Immature natural killer cell (primary cell): ENCODE measurements at regions not wholly inside any gene's neighbourhood (a gene's known extent, or its start where the extent isn't known, plus 50 kb on each side); places are given as distances from the start of the nearest gene placed in this dataset.

ENCODE experiments used
- DNase-seq, 3 donors: peaks; one replicate each; pipeline ENCODE4 v3.0.0; 2022; ENCODE audit warnings: mixed read lengths in 1 of 3
- H3K27ac Mint-ChIP-seq, 6 donors: one replicate each; pipeline ENCODE4 v1.8.0; 2020; ENCODE audit warnings: mixed read lengths in 6 of 6, mild to moderate bottlenecking in 5 of 6, inconsistent platforms in 4 of 6, moderate library complexity in 3 of 6
- H3K27me3 Mint-ChIP-seq, 3 donors: one replicate each; pipeline ENCODE4 v1.8.0; 2020 to 2021; ENCODE audit warnings: low read depth in 3 of 3, mild to moderate bottlenecking in 3 of 3, mixed read lengths in 3 of 3, moderate library complexity in 3 of 3, inconsistent platforms in 1 of 3
- H3K36me3 Mint-ChIP-seq, 3 donors: one replicate each; pipeline ENCODE4 v1.8.0; 2020; ENCODE audit warnings: mixed read lengths in 3 of 3, inconsistent platforms in 2 of 3, mild to moderate bottlenecking in 2 of 3
- H3K4me1 Mint-ChIP-seq, 2 donors: one replicate each; pipeline ENCODE4 v1.8.0; 2020; ENCODE audit warnings: inconsistent platforms in 2 of 2, mild to moderate bottlenecking in 2 of 2, mixed read lengths in 2 of 2, moderate library complexity in 1 of 2
- H3K4me3 Mint-ChIP-seq, 5 donors: one replicate each; pipeline ENCODE4 v1.8.0; 2020; ENCODE audit warnings: mild to moderate bottlenecking in 5 of 5, mixed read lengths in 5 of 5, inconsistent platforms in 3 of 5, moderate library complexity in 3 of 5
- H3K9me3 Mint-ChIP-seq, 6 donors: one replicate each; pipeline ENCODE4 v1.8.0; 2020; ENCODE audit warnings: mild to moderate bottlenecking in 6 of 6, mixed read lengths in 6 of 6, inconsistent platforms in 4 of 6, moderate library complexity in 3 of 6

DNA sequence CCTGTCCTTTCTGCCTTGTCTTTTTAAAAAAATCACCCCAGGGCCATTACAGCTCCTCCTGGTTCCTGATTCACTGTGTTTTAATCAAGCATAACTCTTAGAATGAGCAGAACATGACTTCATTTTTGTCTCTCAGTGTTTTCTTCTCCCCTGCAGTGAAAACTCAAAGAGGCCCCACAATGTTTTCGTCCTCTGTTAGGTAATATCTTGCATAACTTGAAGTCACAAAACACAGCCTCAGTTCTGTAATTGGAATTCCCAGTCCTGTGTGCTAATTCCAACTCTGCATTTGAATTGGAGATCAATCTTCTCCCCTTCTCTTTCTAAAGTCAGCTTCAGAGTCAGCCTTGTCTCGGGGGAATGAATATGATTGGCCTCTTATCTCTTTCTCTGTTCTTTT is 186.5 kb upstream of the NAV2 start:
- Mint-ChIP-seq H3K27ac (no peak overlapping the region), H3K9me3 (no peaks in the 10 kb centered on the region), H3K27me3 (peaks cover 0 to 13% (median 5%) of the 10 kb centered on the region in 3 donors), H3K4me3 (no peak overlapping the region), H3K36me3 (no peaks in the 10 kb centered on the region), H3K4me1 (no peaks in the 10 kb centered on the region)
- DNase-seq, result no peak

DNA sequence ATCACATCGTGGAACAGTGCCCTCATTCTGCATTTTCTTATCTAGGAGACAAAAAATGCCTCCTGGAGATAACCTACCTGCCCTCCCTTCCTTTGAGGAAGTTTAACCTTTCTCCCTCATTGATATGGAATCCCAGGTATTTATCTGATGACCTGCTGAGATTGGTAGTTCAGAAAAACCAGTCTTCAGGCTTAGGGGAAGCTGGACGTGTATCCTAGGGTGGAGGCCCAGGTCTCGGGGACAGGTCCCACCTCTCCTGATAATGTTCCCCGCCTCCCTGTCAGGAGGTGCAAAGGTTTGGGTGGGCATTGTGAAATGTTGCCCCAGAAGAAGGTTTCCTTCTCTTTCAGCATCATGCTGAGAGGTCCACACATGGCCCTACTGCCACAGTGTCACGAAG is 186.9 kb upstream of the NAV2 start:
- no peaks in the 10 kb centered on the region for H3K4me1 Mint-ChIP-seq
- DNase-seq, result no peak
- no peak overlapping the region for H3K4me3 Mint-ChIP-seq
- H3K27ac Mint-ChIP-seq, result no peak overlapping the region
- H3K27me3 Mint-ChIP-seq, result peaks cover 0 to 13% (median 5%) of the 10 kb centered on the region in 3 donors
- no peaks in the 10 kb centered on the region for H3K9me3 Mint-ChIP-seq
- H3K36me3 Mint-ChIP-seq, result no peaks in the 10 kb centered on the region

DNA sequence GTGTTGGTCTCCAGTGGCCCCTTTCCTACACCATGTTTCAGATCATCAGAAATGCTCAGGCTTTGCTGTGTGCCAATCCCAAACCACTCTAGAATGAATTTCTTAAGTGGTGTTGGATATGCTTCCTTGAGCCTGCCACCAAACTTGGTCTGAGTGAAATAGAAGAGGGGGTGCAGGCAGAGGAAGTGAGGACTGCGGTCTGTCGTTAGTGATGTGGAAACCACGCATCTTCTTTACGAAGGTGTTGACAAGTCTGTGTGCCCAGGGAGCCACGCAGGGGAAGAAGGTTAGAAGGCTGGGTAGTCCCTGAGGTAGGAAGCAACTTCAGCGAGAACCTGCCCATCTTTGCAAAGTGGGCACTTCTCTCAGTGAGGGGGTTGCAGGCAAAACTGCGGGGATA is 187.4 kb upstream of the NAV2 start:
- Mint-ChIP-seq H3K4me3 (no peak overlapping the region), H3K27me3 (peaks cover 0 to 13% (median 5%) of the 10 kb centered on the region in 3 donors), H3K9me3 (no peaks in the 10 kb centered on the region), H3K27ac (no peak overlapping the region), H3K36me3 (no peaks in the 10 kb centered on the region), H3K4me1 (no peaks in the 10 kb centered on the region)
- DNase-seq, result no peak

DNA sequence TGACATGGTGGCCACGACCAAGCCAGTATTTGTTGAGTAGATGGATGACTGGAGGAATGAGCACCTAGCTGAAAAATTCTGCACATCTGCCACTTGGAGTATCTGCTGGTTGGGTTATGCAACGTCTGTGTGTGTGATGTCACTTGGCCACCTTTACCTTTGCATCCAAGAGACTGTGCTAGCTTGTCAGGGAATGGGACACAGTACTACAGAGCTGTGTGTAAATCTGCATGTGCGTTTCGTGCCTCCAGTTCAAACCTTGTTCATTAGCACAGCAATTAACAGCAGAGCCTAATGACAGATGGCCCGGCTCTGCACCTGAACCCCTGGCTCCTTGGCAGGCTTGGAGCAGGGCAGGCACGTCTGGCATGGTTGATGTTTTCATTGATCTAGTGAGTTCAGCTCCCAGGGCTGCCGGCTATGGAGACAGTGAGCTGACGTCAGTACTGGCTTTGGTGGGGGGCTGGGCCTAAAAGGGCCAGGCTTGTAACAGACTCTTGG is 188.4 kb upstream of the NAV2 start:
- Mint-ChIP-seq H3K27ac (no peak overlapping the region), H3K9me3 (no peaks in the 10 kb centered on the region), H3K4me3 (no peak overlapping the region), H3K4me1 (no peaks in the 10 kb centered on the region), H3K36me3 (no peaks in the 10 kb centered on the region), H3K27me3 (peaks cover 0 to 10% (median 4%) of the 10 kb centered on the region in 3 donors)
- DNase-seq, result no peak

DNA sequence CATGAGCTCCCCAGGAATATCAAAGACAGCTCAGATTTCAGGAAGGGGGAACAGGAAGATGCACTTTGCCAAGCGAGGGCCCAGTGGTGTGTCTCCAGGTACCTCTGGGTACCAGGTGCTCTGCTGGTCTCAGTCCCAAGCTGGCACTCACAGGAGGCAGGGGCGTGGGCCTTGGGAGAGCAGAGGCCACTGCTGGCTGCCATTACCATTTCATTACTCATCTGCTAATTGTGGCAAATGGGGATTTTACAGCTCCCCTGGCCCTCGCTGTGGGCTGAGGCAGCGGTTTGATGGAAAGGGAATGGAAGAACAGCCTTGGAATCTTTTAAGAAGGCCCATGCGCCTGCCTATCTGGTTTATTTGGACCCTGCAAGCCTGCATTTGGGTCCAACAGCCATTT is 192.0 kb upstream of the NAV2 start:
- no peak overlapping the region for H3K4me3 Mint-ChIP-seq
- no peaks in the 10 kb centered on the region for H3K4me1 Mint-ChIP-seq
- H3K27me3 Mint-ChIP-seq, result peaks cover 0 to 5% (median 0%) of the 10 kb centered on the region in 3 donors
- DNase-seq, result no peak
- H3K9me3 Mint-ChIP-seq, result no peaks in the 10 kb centered on the region
- no peak overlapping the region for H3K27ac Mint-ChIP-seq
- H3K36me3 Mint-ChIP-seq, result no peaks in the 10 kb centered on the region

DNA sequence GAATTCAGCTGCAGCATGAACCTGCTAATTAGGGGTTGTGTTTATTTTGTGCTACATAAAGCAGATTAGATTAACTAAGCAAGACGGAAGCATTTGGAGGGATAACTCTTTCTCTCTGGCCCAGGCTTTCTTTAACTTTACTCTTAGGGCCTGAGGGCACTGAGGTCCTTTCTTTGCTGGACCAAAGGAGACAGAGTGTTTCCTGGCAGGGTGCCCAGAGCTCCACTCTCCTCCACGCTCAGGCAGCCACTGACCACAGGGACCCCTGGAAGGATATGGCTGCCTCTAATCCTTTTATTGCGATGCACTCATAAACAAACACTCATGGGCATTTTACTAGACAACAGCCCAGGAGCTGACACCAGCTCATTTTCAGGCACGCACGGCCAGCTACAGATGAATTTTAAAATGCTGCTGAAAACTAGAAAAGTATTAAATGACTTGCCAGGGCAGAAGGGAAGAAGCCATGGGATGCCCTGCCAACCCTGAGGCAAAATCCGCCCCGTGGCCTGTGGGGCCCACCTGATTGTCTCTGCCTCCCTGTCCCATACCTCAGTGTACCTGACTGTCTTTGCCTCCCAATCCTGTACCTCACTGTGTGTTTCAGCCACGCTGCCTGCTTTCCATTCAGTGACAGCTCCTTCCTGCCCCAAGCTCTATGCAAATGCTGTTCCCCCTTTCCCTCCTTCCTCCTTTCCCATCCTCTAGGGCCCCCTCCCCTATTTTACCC is 192.6 kb upstream of the NAV2 start:
- H3K27me3 Mint-ChIP-seq, result peaks cover 0 to 5% (median 0%) of the 10 kb centered on the region in 3 donors
- H3K4me3 Mint-ChIP-seq, result no peak overlapping the region
- no peaks in the 10 kb centered on the region for H3K36me3 Mint-ChIP-seq
- no peak for DNase-seq
- H3K27ac Mint-ChIP-seq, result no peak overlapping the region
- H3K9me3 Mint-ChIP-seq, result no peaks in the 10 kb centered on the region
- H3K4me1 Mint-ChIP-seq, result no peaks in the 10 kb centered on the region

- Mint-ChIP-seq H3K27ac (no peak overlapping the region), H3K4me1 (no peaks in the 10 kb centered on the region), H3K27me3 (peaks cover 0 to 4% (median 0%) of the 10 kb centered on the region in 3 donors), H3K4me3 (no peak overlapping the region), H3K9me3 (no peaks in the 10 kb centered on the region), H3K36me3 (no peaks in the 10 kb centered on the region)
- DNase-seq, result no peak
These were observed 193.3 kb upstream of the NAV2 start for GRCh38 chr11:19519353-19519752.

DNA sequence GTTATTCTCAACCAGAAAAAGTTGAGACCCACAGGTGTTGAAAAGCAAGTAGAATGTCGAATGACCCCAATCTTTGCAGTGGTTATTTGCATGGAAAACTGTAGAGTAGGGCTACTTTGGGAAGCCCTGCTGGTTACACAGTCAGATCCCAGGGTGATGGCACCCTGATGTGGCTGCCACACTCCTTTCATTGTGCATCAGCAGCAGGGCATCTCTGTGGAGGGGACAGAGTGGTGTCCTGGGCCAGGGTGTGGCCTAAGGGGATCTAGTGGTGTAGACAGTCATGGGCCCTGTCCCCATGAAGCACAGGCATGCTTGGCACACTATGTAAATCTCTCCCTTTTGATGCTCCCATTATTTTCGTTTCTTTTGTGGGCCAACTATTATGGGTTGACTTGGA is 199.4 kb upstream of the NAV2 start:
- peaks cover 0 to 18% (median 4%) of the 10 kb centered on the region in 3 donors for H3K27me3 Mint-ChIP-seq

GRCh38 chr11:19512618-19513017 is 200.0 kb upstream of the NAV2 start:
- Mint-ChIP-seq H3K27me3 (peaks cover 0 to 18% (median 4%) of the 10 kb centered on the region in 3 donors), H3K36me3 (no peaks in the 10 kb centered on the region), H3K27ac (no peak overlapping the region), H3K9me3 (no peaks in the 10 kb centered on the region), H3K4me3 (no peak overlapping the region), H3K4me1 (no peaks in the 10 kb centered on the region)
- DNase-seq, result no peak

More for the DNA sequence above, 199.4 kb upstream of the NAV2 start:
- Mint-ChIP-seq H3K4me1 (no peaks in the 10 kb centered on the region), H3K4me3 (no peak overlapping the region), H3K27ac (no peak overlapping the region), H3K36me3 (no peaks in the 10 kb centered on the region), H3K9me3 (no peaks in the 10 kb centered on the region)
- DNase-seq, result no peak

- Mint-ChIP-seq H3K4me3 (no peak overlapping the region), H3K4me1 (no peaks in the 10 kb centered on the region), H3K36me3 (no peaks in the 10 kb centered on the region), H3K27me3 (peaks cover under 1 to 18% (median 4%) of the 10 kb centered on the region in 3 donors), H3K9me3 (no peaks in the 10 kb centered on the region), H3K27ac (no peak overlapping the region)
- DNase-seq, result no peak
These were observed 201.0 kb upstream of the NAV2 start for GRCh38 chr11:19511413-19512183.

DNA sequence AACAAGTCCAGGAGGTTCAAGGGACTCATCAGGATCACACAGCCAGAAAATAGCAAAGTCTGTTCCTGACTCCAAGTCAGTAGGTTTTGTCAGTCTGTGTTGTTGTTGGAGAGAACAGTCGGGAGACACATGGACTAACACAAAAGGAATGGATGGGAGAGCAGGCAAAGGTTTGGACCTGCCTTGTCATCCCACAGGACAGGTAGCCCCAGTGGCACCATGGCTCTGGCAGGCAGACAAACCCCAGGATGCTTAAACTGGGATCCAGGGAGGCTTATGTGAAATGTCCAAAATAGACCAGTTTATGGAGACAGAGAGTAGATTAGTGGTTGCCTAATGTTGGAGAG is 201.6 kb upstream of the NAV2 start:
- no peaks in the 10 kb centered on the region for H3K36me3 Mint-ChIP-seq
- H3K4me1 Mint-ChIP-seq, result no peaks in the 10 kb centered on the region
- H3K4me3 Mint-ChIP-seq, result no peak overlapping the region
- H3K27ac Mint-ChIP-seq, result no peak overlapping the region
- no peaks in the 10 kb centered on the region for H3K9me3 Mint-ChIP-seq
- DNase-seq, result no peak
- peaks cover 2 to 18% (median 4%) of the 10 kb centered on the region in 3 donors for H3K27me3 Mint-ChIP-seq

- Mint-ChIP-seq H3K9me3 (no peaks in the 10 kb centered on the region), H3K36me3 (no peaks in the 10 kb centered on the region), H3K4me1 (no peaks in the 10 kb centered on the region), H3K27me3 (peaks cover 2 to 18% (median 4%) of the 10 kb centered on the region in 3 donors), H3K4me3 (no peak overlapping the region), H3K27ac (no peak overlapping the region)
- DNase-seq, result no peak
These were observed 202.2 kb upstream of the NAV2 start for GRCh38 chr11:19510468-19510867.

DNA sequence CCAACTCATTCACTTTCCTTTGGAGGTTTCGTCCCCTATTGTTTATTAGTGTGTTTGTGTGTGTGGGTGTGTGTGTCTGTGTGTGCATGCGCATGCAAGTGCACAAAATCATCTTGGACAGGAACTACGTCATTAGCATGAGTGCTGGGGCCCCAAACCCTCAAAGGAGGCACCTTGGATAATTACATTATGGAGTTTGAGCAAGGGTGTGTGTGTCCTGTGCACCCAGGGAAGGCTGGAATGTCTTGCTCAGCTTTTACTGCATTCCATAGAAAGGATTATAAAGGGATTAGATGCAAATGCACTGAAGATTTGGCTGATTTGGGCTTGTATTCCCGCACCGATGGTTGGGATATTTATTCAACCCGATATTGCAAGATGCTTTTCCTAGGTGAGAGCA is 203.4 kb upstream of the NAV2 start:
- H3K9me3 Mint-ChIP-seq, result no peaks in the 10 kb centered on the region
- no peak overlapping the region for H3K4me3 Mint-ChIP-seq
- peaks cover 2 to 24% (median 4%) of the 10 kb centered on the region in 3 donors for H3K27me3 Mint-ChIP-seq
- H3K4me1 Mint-ChIP-seq, result no peaks in the 10 kb centered on the region
- no peak for DNase-seq
- no peak overlapping the region for H3K27ac Mint-ChIP-seq
- H3K36me3 Mint-ChIP-seq, result no peaks in the 10 kb centered on the region

- DNase-seq, result no peak
- H3K9me3 Mint-ChIP-seq, result no peaks in the 10 kb centered on the region
- no peaks in the 10 kb centered on the region for H3K36me3 Mint-ChIP-seq
- H3K4me1 Mint-ChIP-seq, result no peaks in the 10 kb centered on the region
- no peak overlapping the region for H3K27ac Mint-ChIP-seq
- H3K27me3 Mint-ChIP-seq, result peaks cover 2 to 20% (median 4%) of the 10 kb centered on the region in 3 donors
- H3K4me3 Mint-ChIP-seq, result no peak overlapping the region
These were observed 204.5 kb upstream of the NAV2 start for GRCh38 chr11:19508165-19508564.
